Stimulated activated naive B cell treated with anti-CD40 and anti-IgM and Interleukin-4, amounts not matched to agents 10 μg/mL and 1 μg/mL and 100 μg/mL, for 72 hours (primary cell): ENCODE measurements at regions not wholly inside any gene's neighbourhood (a gene's known extent, or its start where the extent isn't known, plus 50 kb on each side); places are given as distances from the start of the nearest gene placed in this dataset.
A peak's percentile ranks its signal among the peaks of the same experiment; 100 is the strongest.
"Not testable (repeated sequence)": the region's sequence is repeated elsewhere in the genome, so short reads cannot be mapped to it uniquely, and the experiment has no call there.

Experiments used
- ATAC-seq, 2 donors: fragments of 150-1000 bp; cut with Tn5 transposase; replicated peaks; 2 replicates each; pipeline ENCODE4 v1.10.0; 2021; ENCODE audit warnings: moderate library complexity in 1 of 2
- DNase-seq: peaks from one replicate; pipeline ENCODE4 v3.0.0; 2021
- H3K27ac Mint-ChIP-seq: one replicate; pipeline ENCODE4 v1.8.0; 2022; ENCODE audit warnings: mild to moderate bottlenecking, mixed read lengths
- H3K27me3 Mint-ChIP-seq, 2 donors: one replicate each; pipeline ENCODE4 v1.8.0; 2022; ENCODE audit warnings: mixed read lengths in 2 of 2
- H3K36me3 Mint-ChIP-seq, 2 donors: one replicate each; pipeline ENCODE4 v1.8.0; 2022; ENCODE audit warnings: mixed read lengths in 2 of 2, mild to moderate bottlenecking in 1 of 2
- H3K4me1 Mint-ChIP-seq, 2 donors: one replicate each; pipeline ENCODE4 v1.8.0; 2022; ENCODE audit warnings: mixed read lengths in 2 of 2, mild to moderate bottlenecking in 1 of 2
- H3K4me3 Mint-ChIP-seq, 2 donors: one replicate each; pipeline ENCODE4 v1.8.0; 2022; ENCODE audit warnings: mild to moderate bottlenecking in 2 of 2, mixed read lengths in 2 of 2, moderate library complexity in 1 of 2
- H3K9me3 Mint-ChIP-seq, 2 donors: one replicate each; pipeline ENCODE4 v1.8.0; 2022; ENCODE audit warnings: mixed read lengths in 2 of 2, mild to moderate bottlenecking in 1 of 2

GRCh38 chr2:147330925-147331324, 513.9 kb upstream of the ACVR2A start:
- H3K36me3 Mint-ChIP-seq: no peaks in the 10 kb centered on the region

DNA sequence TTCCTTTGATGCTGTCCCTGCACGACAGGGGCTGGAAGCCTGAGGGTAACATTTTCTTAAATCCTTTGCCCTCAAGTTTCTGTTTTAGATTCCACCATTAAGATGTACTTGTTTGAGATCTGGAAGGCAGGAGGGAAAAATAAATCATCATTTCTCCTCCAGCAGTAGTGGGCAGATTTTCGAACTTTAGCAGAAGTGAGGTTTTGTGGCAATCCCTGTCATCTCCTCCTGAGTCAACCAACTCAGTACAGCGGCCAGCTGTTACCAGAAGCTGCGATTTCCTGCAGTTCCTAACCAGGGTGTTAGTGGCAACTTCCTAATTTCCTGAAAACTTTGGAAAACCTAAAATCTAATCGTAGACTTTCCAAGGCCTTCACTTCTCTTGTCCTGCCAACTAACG, 517.2 kb upstream of the ACVR2A start:
- no peaks in the 10 kb centered on the region for H3K27me3 Mint-ChIP-seq
- no peak overlapping the region for H3K4me3 Mint-ChIP-seq
- H3K27ac Mint-ChIP-seq: no peak overlapping the region
- peaks cover 0 to 5% of the 10 kb centered on the region in 2 donors for H3K4me1 Mint-ChIP-seq
- no peak for DNase-seq
- peaks cover 0 to 2% of the 10 kb centered on the region in 2 donors for H3K9me3 Mint-ChIP-seq
- H3K36me3 Mint-ChIP-seq: no peaks in the 10 kb centered on the region
- ATAC-seq: peak in 1 of 2 donors; percentile 31

More at GRCh38 chr2:147330925-147331324, 513.9 kb upstream of the ACVR2A start:
- no peak overlapping the region for H3K27ac Mint-ChIP-seq
- H3K4me3 Mint-ChIP-seq: no peak overlapping the region
- no peak for DNase-seq
- ATAC-seq: no peak
- H3K27me3 Mint-ChIP-seq: no peaks in the 10 kb centered on the region
- H3K4me1 Mint-ChIP-seq: peaks cover 0 to 5% of the 10 kb centered on the region in 2 donors
- H3K9me3 Mint-ChIP-seq: peaks cover 0 to 3% of the 10 kb centered on the region in 2 donors

DNA sequence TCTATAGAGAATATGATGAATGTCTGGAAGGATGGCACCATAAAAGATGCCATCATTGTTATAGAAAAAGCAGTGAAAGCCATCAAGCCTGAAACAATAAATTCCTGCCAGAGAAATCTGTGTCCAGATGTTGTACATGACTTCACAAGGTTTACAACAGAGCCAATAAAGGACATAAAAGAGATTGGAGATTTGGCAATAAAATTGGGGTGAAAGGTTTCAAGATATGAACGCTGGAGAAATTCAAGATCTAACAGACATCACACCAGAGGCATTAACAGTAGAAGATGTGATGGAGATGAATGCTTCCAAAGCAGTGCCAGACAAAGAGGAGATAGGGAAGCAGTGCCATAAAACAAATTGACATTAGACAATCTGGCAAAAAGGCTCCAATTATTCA, 518.8 kb upstream of the ACVR2A start:
- no peak for ATAC-seq
- Mint-ChIP-seq H3K27ac (no peak overlapping the region), H3K9me3 (peaks cover 0 to 3% of the 10 kb centered on the region in 2 donors), H3K4me3 (no peak overlapping the region), H3K27me3 (no peaks in the 10 kb centered on the region), H3K4me1 (peaks cover 0 to 5% of the 10 kb centered on the region in 2 donors), H3K36me3 (no peaks in the 10 kb centered on the region)
- no peak for DNase-seq

DNA sequence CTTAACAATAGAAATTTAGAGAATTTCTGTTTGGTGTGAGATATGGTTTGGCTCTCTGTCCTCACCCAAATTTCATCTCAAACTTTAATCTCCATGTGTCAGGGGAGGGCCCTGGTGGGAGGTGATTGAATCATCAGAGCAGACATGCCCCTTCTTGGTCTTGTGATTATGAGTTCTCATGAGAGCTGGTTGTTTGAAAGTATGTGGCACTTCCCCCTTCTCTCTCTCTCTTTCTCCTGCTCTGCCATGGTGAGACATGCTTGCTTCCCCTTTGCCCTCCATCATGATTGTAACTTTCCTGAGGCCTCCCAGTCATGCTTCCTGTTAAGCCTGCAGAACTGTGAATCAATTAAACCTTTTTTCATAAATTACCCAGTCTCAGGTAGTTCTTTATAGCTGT, 524.7 kb upstream of the ACVR2A start:
- Mint-ChIP-seq H3K9me3 (peaks cover 18 to 20% of the 10 kb centered on the region in 2 donors), H3K4me1 (no peaks in the 10 kb centered on the region), H3K36me3 (no peaks in the 10 kb centered on the region), H3K4me3 (no peak overlapping the region), H3K27me3 (no peaks in the 10 kb centered on the region), H3K27ac (no peak overlapping the region)
- ATAC-seq (no peak), DNase-seq (no peak)

DNA sequence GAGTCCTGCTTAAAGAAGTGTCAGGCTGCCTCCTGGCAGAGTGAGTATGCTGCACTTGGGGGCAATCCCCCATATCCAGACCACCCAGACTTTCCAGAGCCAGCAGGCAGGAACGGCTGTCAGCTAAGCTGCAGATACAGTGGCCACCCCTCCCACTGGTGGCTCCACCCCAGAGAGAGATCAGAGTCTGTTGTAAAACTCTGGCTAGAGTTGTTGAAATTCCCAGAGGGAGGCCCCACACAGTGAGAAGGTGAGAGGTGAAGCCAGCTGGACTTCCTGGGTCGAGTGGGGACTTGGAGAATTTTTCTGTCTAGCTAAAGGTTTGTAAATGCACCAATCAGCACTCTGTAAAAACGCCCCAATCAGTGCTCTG, 533.8 kb upstream of the ACVR2A start:
- no peaks in the 10 kb centered on the region for H3K36me3 Mint-ChIP-seq
- no peaks in the 10 kb centered on the region for H3K27me3 Mint-ChIP-seq
- H3K27ac Mint-ChIP-seq: no peak overlapping the region
- ATAC-seq: no peak
- H3K4me3 Mint-ChIP-seq: no peak overlapping the region
- H3K9me3 Mint-ChIP-seq: peaks cover 3% of the 10 kb centered on the region in 2 donors
- H3K4me1 Mint-ChIP-seq: no peaks in the 10 kb centered on the region
- no peak for DNase-seq

DNA sequence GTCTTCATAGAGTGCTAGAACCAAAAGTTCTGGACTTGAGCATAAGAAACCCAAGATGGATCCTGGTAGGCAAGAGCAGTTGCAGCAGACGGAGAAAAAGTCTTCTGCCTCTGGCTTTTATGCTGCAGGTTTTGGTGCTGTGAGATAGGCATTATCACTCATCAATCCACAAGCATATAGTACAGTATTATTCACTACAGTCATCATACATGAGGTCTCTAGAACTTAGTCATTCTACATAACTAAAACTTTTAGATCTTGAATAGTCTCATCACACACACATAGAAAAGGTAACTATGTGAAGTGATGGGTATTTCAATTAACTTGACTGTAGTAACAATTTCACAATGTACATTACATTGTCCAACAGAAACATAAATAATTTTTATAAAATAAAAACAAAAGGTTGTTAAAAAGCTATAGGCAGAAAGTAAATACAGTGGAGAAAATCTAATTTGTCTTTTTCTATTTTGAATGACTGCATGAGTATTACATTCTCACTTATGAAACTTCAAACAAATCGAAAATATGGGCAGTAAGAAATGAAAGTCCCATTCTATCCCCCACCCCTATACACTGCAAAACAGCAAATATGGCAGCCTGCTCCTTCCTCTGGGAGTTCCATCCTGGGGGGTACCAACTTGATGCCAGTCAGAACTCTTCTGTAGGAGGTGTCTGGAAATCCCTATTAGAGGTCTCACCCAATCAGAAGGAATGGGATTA, 534.3 kb upstream of the ACVR2A start:
- Mint-ChIP-seq H3K4me3 (no peak overlapping the region), H3K4me1 (no peaks in the 10 kb centered on the region), H3K9me3 (peaks cover 3% of the 10 kb centered on the region in 2 donors), H3K27ac (no peak overlapping the region), H3K27me3 (no peaks in the 10 kb centered on the region), H3K36me3 (no peaks in the 10 kb centered on the region)
- no peak for DNase-seq
- ATAC-seq: no peak

DNA sequence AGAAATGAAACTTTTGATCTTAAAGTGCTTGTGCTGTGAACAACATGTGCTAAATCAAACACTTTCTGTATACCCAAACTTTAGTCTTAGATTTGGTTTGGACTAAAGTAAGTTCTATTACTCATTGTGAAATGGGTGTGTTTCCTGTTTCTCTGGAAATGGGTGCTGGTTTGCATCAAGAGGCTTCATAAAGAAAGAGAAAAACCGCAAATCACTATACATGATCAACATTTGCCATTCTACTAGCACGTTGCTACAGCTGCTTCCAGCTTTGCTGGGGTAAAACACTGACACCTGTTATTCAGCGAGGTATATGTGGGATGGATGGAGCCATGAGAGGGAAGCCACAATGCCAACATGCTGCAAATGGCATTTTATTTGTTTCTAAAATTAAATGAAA, 547.0 kb upstream of the ACVR2A start:
- Mint-ChIP-seq H3K4me1 (peaks cover 0 to 4% of the 10 kb centered on the region in 2 donors), H3K9me3 (peaks cover 5 to 6% of the 10 kb centered on the region in 2 donors), H3K27ac (no peak overlapping the region), H3K36me3 (no peaks in the 10 kb centered on the region), H3K4me3 (no peak overlapping the region), H3K27me3 (no peaks in the 10 kb centered on the region)
- no peak for DNase-seq
- peak; percentile 69 to 85 for ATAC-seq

- Mint-ChIP-seq H3K4me3 (no peak overlapping the region), H3K9me3 (peaks cover 4 to 5% of the 10 kb centered on the region in 2 donors), H3K27ac (no peak overlapping the region), H3K27me3 (no peaks in the 10 kb centered on the region), H3K36me3 (no peaks in the 10 kb centered on the region), H3K4me1 (peaks cover 0 to 4% of the 10 kb centered on the region in 2 donors)
- no peak for DNase-seq
- ATAC-seq: no peak
Measured at GRCh38 chr2:147294825-147295392, 549.9 kb upstream of the ACVR2A start.

- H3K4me1 Mint-ChIP-seq: peaks cover 0 to 4% of the 10 kb centered on the region in 2 donors
- no peak for DNase-seq
- H3K36me3 Mint-ChIP-seq: no peaks in the 10 kb centered on the region
- H3K27me3 Mint-ChIP-seq: no peaks in the 10 kb centered on the region
- peaks cover 4 to 5% of the 10 kb centered on the region in 2 donors for H3K9me3 Mint-ChIP-seq
- no peak overlapping the region for H3K27ac Mint-ChIP-seq
- no peak for ATAC-seq
- no peak overlapping the region for H3K4me3 Mint-ChIP-seq
Measured at GRCh38 chr2:147293991-147294824, 550.6 kb upstream of the ACVR2A start.

- Mint-ChIP-seq H3K36me3 (no peaks in the 10 kb centered on the region), H3K4me1 (no peaks in the 10 kb centered on the region), H3K9me3 (peaks cover 0 to 4% of the 10 kb centered on the region in 2 donors), H3K4me3 (no peak overlapping the region), H3K27me3 (no peaks in the 10 kb centered on the region), H3K27ac (no peak overlapping the region)
- no peak for DNase-seq
- peak; percentile 36 to 43 for ATAC-seq
Measured at GRCh38 chr2:147288131-147288530, 556.7 kb upstream of the ACVR2A start.

DNA sequence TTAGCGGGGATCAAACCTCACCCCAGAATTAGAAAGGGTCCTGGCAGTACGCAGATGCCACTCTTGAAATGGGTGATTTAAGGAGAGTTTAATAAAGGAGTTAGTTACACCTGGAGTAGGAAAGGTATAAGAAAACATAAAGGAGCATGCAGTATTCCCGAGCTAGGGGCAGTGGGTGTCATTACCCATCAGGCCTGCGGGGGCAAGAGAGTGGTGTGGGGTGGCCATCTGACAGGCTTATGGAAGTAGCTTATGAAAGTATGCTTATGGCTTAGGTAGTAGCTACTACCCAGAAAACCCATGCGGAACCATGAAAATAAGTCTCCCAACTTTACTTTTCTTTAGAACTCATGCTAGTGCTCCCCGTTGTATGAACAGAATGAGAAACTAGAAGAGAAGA, 568.9 kb upstream of the ACVR2A start:
- Mint-ChIP-seq H3K4me1 (no peaks in the 10 kb centered on the region), H3K27me3 (no peaks in the 10 kb centered on the region), H3K27ac (no peak overlapping the region), H3K36me3 (no peaks in the 10 kb centered on the region), H3K4me3 (no peak overlapping the region), H3K9me3 (peaks cover 3 to 4% of the 10 kb centered on the region in 2 donors)
- ATAC-seq: peak in 1 of 2 donors; percentile 31
- no peak for DNase-seq

DNA sequence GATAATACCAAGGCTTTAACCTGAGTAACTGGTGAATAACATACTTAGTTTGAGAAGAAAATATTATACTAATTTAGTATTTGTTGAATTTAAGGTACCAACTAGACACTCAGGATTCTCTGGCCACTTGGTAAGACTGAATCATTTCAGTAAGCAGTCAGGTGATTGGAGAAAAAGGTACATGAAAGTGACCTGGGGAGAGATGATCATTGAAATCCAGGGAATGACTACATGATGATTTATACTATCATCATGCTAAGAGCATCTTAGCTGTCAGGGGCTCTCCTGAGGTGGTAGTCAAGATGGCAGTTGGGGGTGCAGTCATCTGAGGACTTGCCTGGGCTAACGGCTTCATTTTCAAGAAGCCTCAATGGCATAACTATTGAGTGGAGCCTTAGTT, 571.2 kb upstream of the ACVR2A start:
- peaks cover 10% of the 10 kb centered on the region in 2 donors for H3K9me3 Mint-ChIP-seq
- ATAC-seq: no peak
- H3K27ac Mint-ChIP-seq: no peak overlapping the region
- no peak for DNase-seq
- H3K27me3 Mint-ChIP-seq: no peaks in the 10 kb centered on the region
- H3K4me1 Mint-ChIP-seq: no peaks in the 10 kb centered on the region
- peaks cover 0 to 3% of the 10 kb centered on the region in 2 donors for H3K36me3 Mint-ChIP-seq
- no peak overlapping the region for H3K4me3 Mint-ChIP-seq

DNA sequence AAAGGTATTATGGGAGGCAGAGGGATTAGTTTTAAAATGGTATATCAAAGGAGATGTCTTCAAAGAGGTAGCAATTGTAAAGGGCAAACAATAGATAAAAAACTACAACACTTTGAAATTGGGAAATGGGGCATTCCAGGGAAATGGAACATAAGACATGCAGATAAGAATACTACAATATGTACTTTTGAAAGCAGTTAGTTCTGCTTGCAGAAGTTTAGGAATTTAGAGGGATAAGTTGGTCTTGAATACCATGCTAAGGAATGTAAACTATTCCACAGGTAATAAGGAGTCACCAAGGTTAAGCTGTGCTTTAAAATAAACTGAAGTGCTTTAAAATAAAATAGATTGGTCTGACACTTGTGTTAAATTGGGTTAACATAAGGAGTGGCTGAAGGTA, 571.7 kb upstream of the ACVR2A start:
- Mint-ChIP-seq H3K36me3 (peaks cover 0 to 3% of the 10 kb centered on the region in 2 donors), H3K27ac (no peak overlapping the region), H3K4me3 (no peak overlapping the region), H3K27me3 (no peaks in the 10 kb centered on the region), H3K4me1 (no peaks in the 10 kb centered on the region), H3K9me3 (peaks cover 11 to 12% of the 10 kb centered on the region in 2 donors)
- no peak for ATAC-seq
- DNase-seq: no peak

GRCh38 chr2:147269581-147269980, 575.2 kb upstream of the ACVR2A start:
- peaks cover 11 to 18% of the 10 kb centered on the region in 2 donors for H3K9me3 Mint-ChIP-seq
- H3K36me3 Mint-ChIP-seq, H3K4me3 Mint-ChIP-seq, H3K27me3 Mint-ChIP-seq, H3K4me1 Mint-ChIP-seq, DNase-seq, ATAC-seq, H3K27ac Mint-ChIP-seq: not testable (repeated sequence)
